ENCODE measurements at regions not wholly inside any gene's neighbourhood (a gene's known extent, or its start where the extent isn't known, plus 50 kb on each side); places are given as distances from the start of the nearest gene placed in this dataset.

DNA sequence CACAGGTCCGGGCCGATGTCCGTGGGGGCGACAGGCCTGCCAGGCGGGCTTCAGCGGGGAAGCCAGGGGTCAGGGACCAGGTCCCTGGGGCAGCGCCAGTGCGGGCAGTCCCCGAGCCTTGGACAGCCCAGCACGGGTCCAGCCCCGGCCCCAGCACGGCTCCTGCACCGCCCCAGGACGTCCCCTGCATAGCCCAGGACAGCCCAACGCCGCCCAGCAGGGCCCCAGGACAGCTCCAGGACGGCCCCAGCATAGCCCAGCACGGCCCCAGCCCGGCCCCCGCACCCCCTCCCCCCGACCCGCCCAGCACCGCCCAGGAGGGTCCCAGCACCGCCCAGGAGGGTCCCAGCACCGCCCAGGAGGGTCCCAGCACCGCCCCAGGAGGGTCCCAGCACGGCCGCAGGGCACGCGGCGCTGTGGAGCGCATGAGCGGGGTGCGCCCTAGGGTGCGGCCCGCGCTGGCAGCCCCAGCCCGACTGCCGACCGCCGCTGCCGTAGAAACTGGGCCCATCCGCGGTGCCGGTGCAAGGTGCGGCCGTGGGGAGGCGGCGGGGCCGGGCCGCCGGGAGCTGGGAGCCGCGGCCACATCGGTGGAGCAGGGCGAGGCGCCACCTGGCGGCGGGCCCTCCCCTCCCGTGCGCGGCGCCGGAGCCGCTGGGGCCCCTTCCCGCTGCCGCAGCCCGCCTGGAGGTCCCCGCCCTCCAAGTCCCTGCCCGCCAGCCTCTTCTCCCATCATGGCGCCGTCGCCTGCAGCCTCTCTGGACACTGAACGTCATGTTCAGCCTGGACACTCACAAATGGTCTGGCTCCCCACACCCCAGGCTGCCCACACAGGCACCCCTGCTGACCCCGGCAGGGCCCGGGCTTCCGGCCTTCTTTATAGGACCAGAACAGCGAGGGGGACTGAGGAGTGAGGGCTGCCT, 106.8 kb upstream of the NKX1-1 start:
- H3K4me1 Mint-ChIP-seq (ENCODE audit: low read depth): no peaks in the 10 kb centered on the region
- CTCF ChIA-PET: interaction anchor here (0.7 to 2.1 kb wide), 10 partner anchors 9 to 384 kb away, joined by 3 to 9 read pairs (median 4); no protein-coding TSS in a partner anchor
- POLR2A ChIA-PET: interaction anchor here (0.7 kb wide), 1 partner anchor 749 kb away, joined by 3 read pairs; the partner anchor contains the start of gene MXD4
- no peaks in the 10 kb centered on the region for H3K36me3 Mint-ChIP-seq
- intact Hi-C loops (cut with micrococcal nuclease): no loop called here
- no peak overlapping the region for H3K4me3 Mint-ChIP-seq
- peak; percentile 49 for DNase-seq
- no peak overlapping the region for H3K27ac Mint-ChIP-seq
- H3K27me3 Mint-ChIP-seq: peaks cover 1% of the 10 kb centered on the region
- H3K9me3 Mint-ChIP-seq: no peaks in the 10 kb centered on the region

DNA sequence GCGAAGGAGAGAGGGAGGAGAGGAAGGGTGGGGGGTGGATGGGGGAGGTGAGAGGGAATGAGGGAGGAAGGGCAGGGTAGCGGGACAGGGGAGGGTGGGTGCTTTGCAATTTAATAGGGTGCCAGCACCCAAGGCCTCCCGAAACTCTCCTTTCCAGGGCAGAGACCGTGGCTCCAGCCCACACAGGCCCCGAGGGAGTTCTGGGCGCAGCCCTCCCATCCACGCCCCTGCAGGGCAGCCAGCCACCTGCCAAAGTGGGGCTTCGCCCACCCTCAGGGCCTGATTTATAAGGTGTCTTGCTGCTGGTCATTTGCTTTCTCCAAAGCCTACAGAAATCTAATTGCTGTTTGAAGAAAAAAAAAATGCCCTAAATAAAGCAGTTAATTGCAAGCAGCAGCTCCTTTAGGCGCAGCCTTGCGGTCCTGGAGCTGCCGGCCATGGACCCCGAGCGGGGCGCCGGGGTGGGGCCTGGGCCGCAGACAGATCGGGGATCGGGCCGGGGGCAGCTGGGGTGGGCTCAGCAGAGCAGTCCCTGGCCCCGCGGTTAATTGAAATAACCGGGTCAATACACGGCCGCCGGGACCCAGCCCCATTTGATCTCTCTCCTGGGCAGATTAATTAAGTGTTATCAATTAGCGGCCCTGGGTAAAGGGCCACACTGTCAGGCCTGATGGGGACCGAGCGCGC, 106.0 kb upstream of the NKX1-1 start:
- intact Hi-C loops (cut with micrococcal nuclease): no loop called here
- ChIA-PET CTCF (interaction anchor here (0.8 to 2.1 kb wide), 4 partner anchors 10 to 157 kb away, joined by 3 to 9 read pairs (median 4); no protein-coding TSS in a partner anchor), POLR2A (no interaction called here)
- Mint-ChIP-seq H3K36me3 (no peaks in the 10 kb centered on the region), H3K9me3 (no peaks in the 10 kb centered on the region), H3K4me1 (ENCODE audit: low read depth) (no peaks in the 10 kb centered on the region), H3K27me3 (peaks cover 1% of the 10 kb centered on the region), H3K4me3 (no peak overlapping the region), H3K27ac (no peak overlapping the region)
- no peak for DNase-seq

DNA sequence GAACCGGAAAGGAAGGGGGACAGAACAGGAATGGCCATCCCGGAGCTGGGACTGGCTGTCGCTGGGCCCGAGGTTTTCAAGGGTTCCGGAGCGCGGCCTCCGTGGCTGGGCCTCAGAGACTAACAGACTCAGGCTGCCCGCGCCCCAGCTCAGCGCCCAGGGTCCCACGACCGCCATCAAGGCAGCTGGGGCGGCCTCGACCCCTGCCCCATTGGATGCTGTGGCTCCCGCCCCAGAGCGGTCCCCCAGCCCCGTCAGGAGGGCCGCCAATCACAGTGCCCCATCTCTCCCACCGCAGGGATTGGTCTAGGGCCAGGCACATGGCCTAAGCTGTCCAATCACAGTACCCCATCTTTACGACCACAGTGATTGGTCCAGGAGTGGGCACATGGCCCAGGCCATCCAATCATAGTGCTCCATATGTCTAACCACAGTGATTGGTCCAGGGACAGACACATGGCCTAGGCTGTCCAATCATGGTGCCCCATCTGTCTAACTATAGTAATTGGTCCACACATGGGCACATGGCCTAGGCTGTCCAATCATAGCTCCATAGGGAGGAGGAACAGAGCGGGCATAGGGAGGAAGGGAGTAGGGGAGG, 105.3 kb upstream of the NKX1-1 start:
- Mint-ChIP-seq H3K9me3 (no peaks in the 10 kb centered on the region), H3K27ac (no peak overlapping the region), H3K4me3 (no peak overlapping the region), H3K4me1 (ENCODE audit: low read depth) (no peaks in the 10 kb centered on the region), H3K36me3 (no peaks in the 10 kb centered on the region), H3K27me3 (no peaks in the 10 kb centered on the region)
- peak; percentile 27 for DNase-seq
- POLR2A ChIA-PET: no interaction called here
- CTCF ChIA-PET: interaction anchor here (0.8 to 1.1 kb wide), 2 partner anchors 37 to 51 kb away, joined by 3 read pairs; no protein-coding TSS in a partner anchor
- intact Hi-C loops (cut with micrococcal nuclease): no loop called here

DNA sequence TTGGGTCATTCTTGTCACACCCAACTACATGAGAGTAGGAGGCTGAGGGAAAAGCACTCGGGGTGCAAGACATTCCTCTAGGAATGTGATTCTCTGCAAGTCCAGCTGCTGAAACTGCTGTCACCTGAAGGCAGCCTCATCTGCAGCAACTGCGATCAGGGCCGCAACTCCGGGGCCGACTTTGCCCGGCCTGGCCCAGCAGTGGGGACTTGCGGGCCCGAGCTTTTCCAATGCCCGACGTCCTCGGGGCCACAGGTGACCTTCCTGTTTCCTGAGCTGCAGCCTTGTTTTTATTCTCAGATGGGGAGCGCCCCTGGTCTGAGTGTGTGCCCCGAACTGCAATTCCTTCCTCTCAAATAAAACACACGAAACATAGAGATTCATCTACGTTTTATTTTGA, 104.7 kb upstream of the NKX1-1 start:
- intact Hi-C loops (cut with micrococcal nuclease): no loop called here
- Mint-ChIP-seq H3K27ac (no peak overlapping the region), H3K9me3 (no peaks in the 10 kb centered on the region), H3K4me1 (ENCODE audit: low read depth) (no peaks in the 10 kb centered on the region), H3K4me3 (no peak overlapping the region), H3K36me3 (no peaks in the 10 kb centered on the region), H3K27me3 (peaks cover 2% of the 10 kb centered on the region)
- no peak for DNase-seq
- POLR2A ChIA-PET: no interaction called here
- CTCF ChIA-PET: interaction anchor here (1.1 kb wide), 1 partner anchor 38 kb away, joined by 3 read pairs; no protein-coding TSS in a partner anchor

DNA sequence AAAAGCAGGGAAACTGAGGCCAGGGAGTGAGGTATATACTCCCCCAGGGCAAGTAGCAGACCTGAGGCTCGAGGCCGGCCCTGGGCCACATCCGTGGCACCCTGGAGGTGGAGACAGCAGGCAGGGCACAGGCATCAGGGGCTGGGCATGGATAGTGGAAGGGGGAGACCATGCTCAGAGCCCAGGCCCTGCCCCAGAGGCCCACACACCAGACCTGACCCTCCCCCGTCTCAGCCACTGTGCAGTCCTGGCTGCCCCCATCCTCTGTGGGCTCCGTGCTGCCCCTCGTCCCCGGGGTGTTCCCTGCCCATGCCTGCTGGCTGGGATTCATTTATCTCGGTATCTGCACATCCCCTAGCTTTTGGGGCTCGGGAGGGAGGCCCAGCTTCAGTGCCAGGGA, 103.1 kb upstream of the NKX1-1 start:
- Mint-ChIP-seq H3K4me3 (no peak overlapping the region), H3K27me3 (peaks cover 4% of the 10 kb centered on the region), H3K36me3 (no peaks in the 10 kb centered on the region), H3K4me1 (ENCODE audit: low read depth) (no peaks in the 10 kb centered on the region), H3K9me3 (no peaks in the 10 kb centered on the region), H3K27ac (no peak overlapping the region)
- intact Hi-C loops (cut with micrococcal nuclease): no loop called here
- CTCF ChIA-PET: no interaction called here
- DNase-seq: no peak
- POLR2A ChIA-PET: no interaction called here

DNA sequence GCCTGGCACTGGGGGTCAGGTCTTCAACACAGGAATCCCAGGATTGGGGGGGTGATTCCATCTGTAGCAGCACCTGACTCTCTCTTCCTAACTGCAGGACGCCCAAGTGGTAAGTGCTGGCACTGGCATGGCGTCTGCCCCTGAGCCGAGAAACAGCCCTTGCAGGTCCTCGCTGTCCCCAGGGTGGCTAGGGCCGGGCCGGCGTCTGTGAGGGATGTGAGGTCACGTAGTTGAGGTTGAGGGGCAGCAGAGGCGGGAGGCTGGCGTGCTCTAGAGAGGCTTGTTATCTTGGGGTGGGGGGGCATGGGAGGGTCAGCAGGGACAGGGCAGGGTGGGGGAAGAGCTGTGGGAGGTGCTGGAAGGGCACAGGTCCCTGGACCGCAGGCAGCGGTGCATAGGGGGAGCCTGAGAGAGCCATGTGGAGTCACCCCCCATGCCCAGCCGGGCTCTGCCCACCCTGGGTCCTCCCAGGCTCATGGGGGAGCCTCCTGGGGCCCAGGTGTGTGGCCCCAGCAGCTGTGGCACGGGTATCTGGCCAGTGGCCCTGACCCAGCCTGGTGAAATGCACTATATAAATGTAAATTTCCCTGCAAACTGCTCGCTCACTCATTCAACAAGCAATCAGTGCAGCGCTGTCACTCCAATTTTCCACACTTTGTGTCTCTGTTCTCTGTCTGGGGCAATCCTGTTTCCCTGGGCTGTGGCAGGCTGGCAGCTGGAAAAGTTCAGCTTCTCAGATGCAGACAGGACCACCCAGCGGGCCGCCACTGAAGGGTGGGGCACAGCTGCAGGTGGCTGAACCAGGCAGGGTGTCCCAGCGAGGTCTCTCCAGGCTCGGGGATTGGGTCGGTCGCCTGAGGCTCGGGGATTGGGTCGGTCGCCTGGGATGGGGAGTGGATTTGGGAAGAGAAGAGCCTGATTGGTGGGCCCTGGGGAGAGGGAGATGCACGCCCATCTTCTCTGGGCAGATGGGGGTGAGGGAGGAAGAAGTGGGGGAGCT, 102.2 kb upstream of the NKX1-1 start:
- peaks cover 4% of the 10 kb centered on the region for H3K27me3 Mint-ChIP-seq
- ChIA-PET CTCF (no interaction called here), POLR2A (no interaction called here)
- no peaks in the 10 kb centered on the region for H3K4me1 Mint-ChIP-seq (ENCODE audit: low read depth)
- no peak overlapping the region for H3K27ac Mint-ChIP-seq
- intact Hi-C loops (cut with micrococcal nuclease): no loop called here
- H3K9me3 Mint-ChIP-seq: no peaks in the 10 kb centered on the region
- no peak overlapping the region for H3K4me3 Mint-ChIP-seq
- no peaks in the 10 kb centered on the region for H3K36me3 Mint-ChIP-seq
- no peak for DNase-seq

DNA sequence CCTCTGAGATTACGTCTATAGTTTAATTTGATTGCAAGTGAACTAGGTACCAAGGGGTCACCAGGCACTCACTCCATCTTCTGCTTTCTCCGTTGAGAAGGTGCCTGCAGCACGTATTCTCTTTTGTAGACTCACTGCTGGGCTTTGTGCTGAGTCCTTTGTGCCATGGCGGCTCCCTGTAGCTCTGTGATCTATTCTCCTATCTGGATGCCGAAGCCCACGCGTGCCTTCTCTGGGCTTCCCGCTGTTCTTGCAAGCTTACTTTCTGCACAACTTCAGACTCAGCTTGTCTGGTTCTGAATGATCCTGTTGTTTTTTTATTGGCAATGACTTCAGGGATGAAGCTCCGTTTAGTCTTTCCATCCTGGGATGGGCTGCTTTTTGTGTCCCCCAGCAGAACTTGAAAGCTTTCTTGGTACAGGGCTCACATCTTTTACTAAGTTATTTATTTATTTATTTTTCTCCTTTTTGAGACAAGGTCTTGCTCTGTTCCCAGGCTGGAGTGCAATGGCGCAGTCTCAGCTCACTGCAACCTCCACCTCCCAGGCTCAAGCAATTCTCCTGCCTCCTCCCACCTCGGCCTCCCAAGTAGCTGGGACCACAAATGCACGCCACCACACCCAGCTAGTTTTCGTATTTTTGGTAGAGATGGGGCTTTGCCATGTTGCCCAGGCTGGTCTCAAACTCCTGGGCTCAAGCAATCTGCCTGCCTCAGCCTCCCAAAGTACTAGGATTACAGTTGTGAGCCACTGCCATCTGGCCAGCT, 100.9 kb upstream of the NKX1-1 start:
- H3K9me3 Mint-ChIP-seq: no peaks in the 10 kb centered on the region
- CTCF ChIA-PET: interaction anchor here (1.0 kb wide), 1 partner anchor 376 kb away, joined by 4 read pairs; no protein-coding TSS in a partner anchor
- POLR2A ChIA-PET: no interaction called here
- H3K4me3 Mint-ChIP-seq: no peak overlapping the region
- peaks cover 4% of the 10 kb centered on the region for H3K27me3 Mint-ChIP-seq
- intact Hi-C loops (cut with micrococcal nuclease): no loop called here
- no peaks in the 10 kb centered on the region for H3K4me1 Mint-ChIP-seq (ENCODE audit: low read depth)
- no peak for DNase-seq
- no peak overlapping the region for H3K27ac Mint-ChIP-seq
- H3K36me3 Mint-ChIP-seq: no peaks in the 10 kb centered on the region

DNA sequence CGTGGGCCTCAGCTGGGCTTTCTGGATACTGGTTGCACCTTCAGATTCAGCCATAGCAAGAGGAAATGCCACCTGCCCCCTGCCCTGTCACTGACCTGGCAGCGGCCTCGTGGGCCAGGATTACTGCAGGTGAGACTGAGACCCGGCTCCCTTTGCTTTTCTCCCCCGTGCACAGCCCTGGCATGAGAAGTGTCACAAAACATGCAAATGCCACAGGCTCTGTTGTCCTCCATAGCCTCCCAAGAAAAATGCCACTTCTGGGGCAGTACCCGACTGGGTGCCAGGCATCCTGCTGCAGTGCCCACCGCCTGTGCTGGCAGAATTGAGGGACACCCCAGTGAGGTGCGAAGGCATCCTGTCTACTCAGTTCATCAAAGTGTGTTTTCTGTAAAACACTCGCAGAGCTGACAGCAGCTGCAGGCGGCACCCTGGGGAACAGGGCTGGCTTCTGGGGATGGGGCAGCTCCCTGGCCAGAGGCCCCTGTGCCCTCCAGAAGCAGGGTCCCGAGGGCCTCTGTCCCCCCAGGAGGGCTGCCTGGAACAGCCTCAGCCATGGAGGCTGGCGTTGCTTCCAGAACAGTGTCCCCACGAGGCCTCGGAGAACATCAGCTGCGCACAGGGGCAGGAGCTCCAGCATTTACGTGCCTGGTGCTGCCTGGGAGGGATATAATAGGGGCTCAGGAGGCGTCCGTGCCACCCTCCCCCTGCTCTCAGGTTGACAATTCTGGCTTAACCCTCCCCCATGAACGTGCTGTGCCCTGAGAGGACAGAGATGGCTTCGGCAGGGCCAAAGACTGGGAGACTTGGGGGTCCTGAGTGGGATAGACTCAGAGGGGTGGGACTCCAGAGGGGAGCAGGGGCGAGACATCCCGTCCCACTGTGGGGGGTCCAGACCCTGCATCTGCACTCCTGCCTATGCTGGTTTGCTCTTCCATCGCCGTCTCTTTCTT, 99.5 kb upstream of the NKX1-1 start:
- Mint-ChIP-seq H3K27ac (no peak overlapping the region), H3K4me3 (no peak overlapping the region), H3K9me3 (no peaks in the 10 kb centered on the region), H3K36me3 (no peaks in the 10 kb centered on the region), H3K27me3 (peaks cover 4% of the 10 kb centered on the region), H3K4me1 (ENCODE audit: low read depth) (no peaks in the 10 kb centered on the region)
- ChIA-PET POLR2A (no interaction called here), CTCF (no interaction called here)
- DNase-seq: no peak
- intact Hi-C loops (cut with micrococcal nuclease): no loop called here

DNA sequence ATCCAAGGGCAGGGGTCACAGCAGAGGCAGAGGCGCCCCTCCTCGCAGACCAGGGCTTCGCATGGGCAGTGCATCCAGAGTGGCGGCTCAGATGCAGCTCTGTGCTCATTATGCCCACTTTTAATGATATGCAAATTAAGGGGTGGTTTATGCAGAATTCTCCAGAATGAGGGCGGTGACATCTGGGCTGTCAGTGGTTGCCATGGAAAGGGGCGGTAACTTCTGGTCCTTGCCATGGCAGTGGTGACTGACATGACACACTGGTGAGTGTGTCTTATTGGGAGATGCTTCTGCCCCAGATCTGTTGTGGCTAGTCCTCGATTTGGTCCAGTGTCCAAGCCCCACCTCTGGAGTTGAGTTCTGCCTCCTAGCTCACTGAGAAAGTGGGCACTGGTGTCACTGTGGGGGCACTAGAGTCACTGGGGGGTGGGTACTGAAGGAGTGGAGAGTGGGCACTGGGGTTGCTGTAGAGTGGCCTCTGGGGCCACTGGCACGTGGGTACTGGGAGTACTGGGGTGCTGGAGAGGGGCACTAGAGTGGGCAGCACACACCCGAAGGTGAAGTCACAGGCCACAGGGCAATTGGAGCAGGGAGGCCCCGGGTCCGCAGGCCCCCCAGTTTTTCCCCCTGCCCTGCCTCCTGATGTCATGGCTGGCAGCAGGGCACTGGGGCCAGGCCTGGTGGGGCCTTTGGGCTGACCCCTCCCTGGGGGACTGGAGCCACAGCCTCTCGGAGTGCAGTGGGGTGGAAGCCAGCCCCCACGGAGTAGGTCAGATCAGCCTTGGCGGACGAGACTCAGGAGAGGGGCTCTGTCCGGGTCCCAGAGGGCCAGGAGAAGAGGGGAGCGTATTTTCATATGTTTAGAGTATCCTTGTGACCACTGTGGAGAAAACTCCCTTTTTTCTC, 98.6 kb upstream of the NKX1-1 start:
- intact Hi-C loops (cut with micrococcal nuclease): no loop called here
- no peaks in the 10 kb centered on the region for H3K9me3 Mint-ChIP-seq

More for the DNA sequence above, 98.6 kb upstream of the NKX1-1 start:
- Mint-ChIP-seq H3K4me3 (no peak overlapping the region), H3K27me3 (peaks cover 4% of the 10 kb centered on the region), H3K4me1 (ENCODE audit: low read depth) (no peaks in the 10 kb centered on the region), H3K27ac (no peak overlapping the region), H3K36me3 (no peaks in the 10 kb centered on the region)
- no peak for DNase-seq
- ChIA-PET CTCF (no interaction called here), POLR2A (no interaction called here)

Measured in activated CD4-positive, alpha-beta memory T cell treated with anti-CD3 and anti-CD28 coated beads for 36 hours (primary cell).